Loucy (cell line): ENCODE measurements at regions not wholly inside any gene's neighbourhood (a gene's known extent, or its start where the extent isn't known, plus 50 kb on each side); places are given as distances from the start of the nearest gene placed in this dataset.

Experiments
- H2AFZ ChIP-seq: fragments of 200-600 bp; sonication (generic); 2 replicates; pipeline ENCODE4 v1.6.0; 2016; ENCODE audit warnings: antibody characterized with exemption, mild to moderate bottlenecking, low read length, moderate library complexity
- H3F3A ChIP-seq: fragments of 200-600 bp; 2 replicates; pipeline ENCODE4 v1.6.0; 2016; ENCODE audit warnings: antibody characterized with exemption, low read depth, mild to moderate bottlenecking
- H3K27me3 ChIP-seq: fragments of 200-600 bp; sonication (generic); 2 replicates; pipeline ENCODE4 v1.6.1; 2014; ENCODE audit warnings: low read length, mild to moderate bottlenecking; ENCODE audit not compliant: insufficient read depth, poor library complexity, severe bottlenecking
- H3K36me3 ChIP-seq: fragments of 200-600 bp; sonication (generic); 2 replicates; pipeline ENCODE4 v1.6.1; 2016; ENCODE audit warnings: low read length; ENCODE audit not compliant: insufficient read depth
- H3K4me1 ChIP-seq: fragments of 200-600 bp; sonication (generic); 2 replicates; pipeline ENCODE4 v1.5.1; 2014; ENCODE audit warnings: low read length, mild to moderate bottlenecking; ENCODE audit not compliant: insufficient read depth, poor library complexity, severe bottlenecking
- H3K4me2 ChIP-seq: fragments of 200-600 bp; sonication (generic); 2 replicates; pipeline ENCODE4 v1.6.0; 2014; ENCODE audit warnings: antibody characterized with exemption, low read length, low read depth, mild to moderate bottlenecking; ENCODE audit not compliant: poor library complexity, severe bottlenecking
- H3K4me3 ChIP-seq: fragments of 200-600 bp; sonication (generic); 2 replicates; pipeline ENCODE4 v1.5.1; 2014; ENCODE audit warnings: low read length, mild to moderate bottlenecking, mixed read lengths; ENCODE audit not compliant: poor library complexity, severe bottlenecking
- H3K79me2 ChIP-seq: fragments of 200-600 bp; sonication (generic); 2 replicates; pipeline ENCODE4 v1.6.1; 2014; ENCODE audit warnings: low read length; ENCODE audit not compliant: insufficient read depth
- H3K9ac ChIP-seq: fragments of 200-600 bp; sonication (generic); 2 replicates; pipeline ENCODE4 v1.6.0; 2014; ENCODE audit warnings: mild to moderate bottlenecking, low read depth, low read length, moderate library complexity; ENCODE audit not compliant: poor library complexity, severe bottlenecking
- H3K9me2 ChIP-seq: fragments of 200-600 bp; sonication (generic); replicated peaks from 2 replicates; pipeline ENCODE4 v1.6.1; 2016; ENCODE audit warnings: low read depth, low read length, mixed read lengths
- H3K9me3 ChIP-seq: fragments of 200-600 bp; sonication (generic); 2 replicates; pipeline ENCODE4 v1.6.1; 2014; ENCODE audit warnings: mild to moderate bottlenecking, antibody characterized with exemption, low read length, low read depth; ENCODE audit not compliant: insufficient read depth
- H4K20me1 ChIP-seq: fragments of 200-600 bp; sonication (generic); 2 replicates; pipeline ENCODE4 v1.6.0; 2014; ENCODE audit warnings: antibody characterized with exemption, low read length, mild to moderate bottlenecking; ENCODE audit not compliant: insufficient read depth, poor library complexity, severe bottlenecking
- EZH2phosphoT487 ChIP-seq: fragments of 200-600 bp; IDR thresholded peaks from 2 replicates; pipeline ENCODE4 v1.6.1; 2018; ENCODE audit warnings: antibody characterized with exemption, mild to moderate bottlenecking, moderate library complexity, borderline replicate concordance
- TF ChIP-seq, protein P1 (sequence below): fragments of 200-600 bp; sonication (generic); conservative IDR thresholded peaks from 2 replicates; pipeline ENCODE4 v1.5.1; 2014; ENCODE audit warnings: mild to moderate bottlenecking, antibody characterized with exemption, low read length

DNA sequence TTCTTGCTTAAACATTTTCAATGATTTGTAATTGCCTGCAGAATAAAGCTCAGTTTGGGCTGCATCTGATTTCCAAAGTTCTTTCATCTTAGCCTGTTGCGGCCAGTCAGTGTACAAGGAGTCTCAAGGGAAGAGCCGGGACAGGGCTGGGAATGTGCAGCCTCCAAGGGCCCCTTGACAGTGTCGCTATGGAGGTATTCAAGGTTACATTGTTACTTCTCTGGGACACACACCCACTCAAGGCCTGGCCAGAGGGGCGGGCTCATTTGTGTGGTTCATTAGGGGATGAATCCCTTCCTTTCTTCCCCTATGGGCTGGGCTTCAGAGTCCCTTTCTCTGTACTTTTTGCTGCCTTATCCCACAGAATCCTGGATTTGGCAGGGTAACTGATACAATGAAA lies 107.6 kb upstream of the CSF3R start:
- no peaks in the 10 kb centered on the region for H3K27me3 ChIP-seq
- H3K79me2 ChIP-seq: no peaks in the 10 kb centered on the region
- H3K4me2 ChIP-seq: no peak overlapping the region
- no peaks in the 10 kb centered on the region for H3K9me3 ChIP-seq
- H3K9me2 ChIP-seq: no peaks in the 10 kb centered on the region
- TF ChIP-seq, protein P1, sequence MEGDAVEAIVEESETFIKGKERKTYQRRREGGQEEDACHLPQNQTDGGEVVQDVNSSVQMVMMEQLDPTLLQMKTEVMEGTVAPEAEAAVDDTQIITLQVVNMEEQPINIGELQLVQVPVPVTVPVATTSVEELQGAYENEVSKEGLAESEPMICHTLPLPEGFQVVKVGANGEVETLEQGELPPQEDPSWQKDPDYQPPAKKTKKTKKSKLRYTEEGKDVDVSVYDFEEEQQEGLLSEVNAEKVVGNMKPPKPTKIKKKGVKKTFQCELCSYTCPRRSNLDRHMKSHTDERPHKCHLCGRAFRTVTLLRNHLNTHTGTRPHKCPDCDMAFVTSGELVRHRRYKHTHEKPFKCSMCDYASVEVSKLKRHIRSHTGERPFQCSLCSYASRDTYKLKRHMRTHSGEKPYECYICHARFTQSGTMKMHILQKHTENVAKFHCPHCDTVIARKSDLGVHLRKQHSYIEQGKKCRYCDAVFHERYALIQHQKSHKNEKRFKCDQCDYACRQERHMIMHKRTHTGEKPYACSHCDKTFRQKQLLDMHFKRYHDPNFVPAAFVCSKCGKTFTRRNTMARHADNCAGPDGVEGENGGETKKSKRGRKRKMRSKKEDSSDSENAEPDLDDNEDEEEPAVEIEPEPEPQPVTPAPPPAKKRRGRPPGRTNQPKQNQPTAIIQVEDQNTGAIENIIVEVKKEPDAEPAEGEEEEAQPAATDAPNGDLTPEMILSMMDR: no peak
- TF ChIP-seq EZH2phosphoT487: no peak
- no peak overlapping the region for H3K9ac ChIP-seq
- H4K20me1 ChIP-seq: no peaks in the 10 kb centered on the region
- no peak overlapping the region for H3K4me3 ChIP-seq
- H3K4me1 ChIP-seq: no peaks in the 10 kb centered on the region
- H2AFZ ChIP-seq: no peak overlapping the region
- H3K36me3 ChIP-seq: no peaks in the 10 kb centered on the region
- no peaks in the 10 kb centered on the region for H3F3A ChIP-seq

DNA sequence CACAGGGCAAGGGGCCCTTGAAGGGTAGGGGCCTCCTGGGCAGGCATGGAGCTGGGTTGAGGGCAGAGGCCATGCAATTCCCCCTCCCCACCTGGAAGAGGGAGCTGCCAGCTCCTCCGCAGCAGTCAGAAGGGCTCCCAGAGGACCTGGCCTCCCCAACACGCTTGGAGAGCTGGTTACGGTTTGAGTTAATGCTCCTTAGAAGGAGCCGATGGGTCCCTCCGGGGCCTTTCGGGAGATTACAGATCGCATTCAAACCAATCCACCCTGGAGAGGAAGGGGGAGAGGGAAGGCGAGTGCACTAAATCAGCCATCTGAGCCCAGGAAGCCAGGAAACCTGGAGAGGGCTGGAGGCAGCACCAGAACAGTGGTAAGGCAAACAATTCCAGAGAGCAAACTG lies 106.3 kb upstream of the CSF3R start:
- H3K9ac ChIP-seq: no peak overlapping the region
- no peaks in the 10 kb centered on the region for H3K79me2 ChIP-seq

DNA sequence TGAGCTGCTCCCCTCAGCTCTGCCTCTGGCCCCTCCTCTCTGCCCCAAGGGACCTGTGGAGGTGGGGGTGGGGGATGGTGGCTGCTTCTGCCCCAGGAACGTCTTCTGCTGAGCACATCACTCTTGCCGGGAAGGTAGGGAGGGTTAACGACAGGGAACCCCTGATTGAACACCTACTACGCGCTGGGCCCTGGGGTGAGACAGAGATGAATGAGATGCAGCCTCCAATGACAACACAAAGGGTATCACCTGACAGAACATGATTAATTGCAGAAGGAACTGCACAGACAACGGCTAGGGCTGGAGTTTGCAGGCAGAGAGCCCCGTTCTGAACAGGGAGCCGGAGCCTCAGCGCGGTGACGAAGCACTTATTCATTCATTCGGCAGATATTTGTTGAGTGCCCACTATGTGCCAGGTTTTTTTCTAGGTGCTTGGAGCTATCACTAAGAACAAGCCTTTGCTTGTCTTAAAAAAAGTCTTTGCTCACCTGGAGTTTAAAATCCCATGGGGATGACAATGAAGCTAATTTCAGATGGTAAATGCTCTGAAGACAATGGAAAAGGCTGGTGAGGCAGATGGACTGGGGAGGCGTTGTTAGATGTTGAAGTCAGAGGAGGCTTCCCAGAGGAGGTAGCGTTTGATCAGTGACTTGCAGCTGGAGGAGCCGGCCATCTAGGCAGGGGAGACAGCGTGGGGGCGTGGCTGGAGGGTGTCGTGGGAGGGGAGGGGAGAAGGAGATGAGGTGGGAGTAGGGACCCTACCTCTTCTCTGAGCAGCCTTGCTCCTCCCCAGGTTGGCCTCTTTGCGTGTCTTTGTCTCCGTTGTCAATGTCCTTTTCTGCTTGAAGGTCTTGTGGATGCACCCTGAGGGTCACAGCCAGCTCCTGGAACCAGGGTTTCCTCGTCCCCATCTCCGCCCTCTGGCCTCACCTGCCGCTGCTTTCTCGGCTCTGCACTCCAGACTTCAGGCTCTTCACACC lies 103.1 kb upstream of the CSF3R start:
- Histone ChIP-seq H3K79me2 (no peaks in the 10 kb centered on the region), H4K20me1 (no peaks in the 10 kb centered on the region), H3F3A (no peaks in the 10 kb centered on the region), H3K9me3 (no peaks in the 10 kb centered on the region), H3K36me3 (no peaks in the 10 kb centered on the region), H3K9me2 (no peaks in the 10 kb centered on the region), H3K27me3 (no peaks in the 10 kb centered on the region), H3K4me2 (no peak overlapping the region), H3K4me1 (no peaks in the 10 kb centered on the region), H3K4me3 (no peak overlapping the region), H3K9ac (no peak overlapping the region), H2AFZ (no peak overlapping the region)
- TF ChIP-seq, protein P1: no peak
- no peak for TF ChIP-seq EZH2phosphoT487

More for the DNA sequence above, 106.3 kb upstream of the CSF3R start:
- Histone ChIP-seq H4K20me1 (no peaks in the 10 kb centered on the region), H3K9me3 (no peaks in the 10 kb centered on the region), H3K27me3 (no peaks in the 10 kb centered on the region), H2AFZ (no peak overlapping the region), H3K4me3 (no peak overlapping the region), H3K9me2 (no peaks in the 10 kb centered on the region), H3K4me1 (no peaks in the 10 kb centered on the region), H3F3A (no peaks in the 10 kb centered on the region), H3K36me3 (no peaks in the 10 kb centered on the region), H3K4me2 (no peak overlapping the region)
- TF ChIP-seq EZH2phosphoT487: no peak
- TF ChIP-seq, protein P1: no peak
